ENCODE measurements at regions not wholly inside any gene's neighbourhood (a gene's known extent, or its start where the extent isn't known, plus 50 kb on each side); places are given as distances from the start of the nearest gene placed in this dataset.
A peak's percentile ranks its signal among the peaks of the same experiment; 100 is the strongest.

DNA sequence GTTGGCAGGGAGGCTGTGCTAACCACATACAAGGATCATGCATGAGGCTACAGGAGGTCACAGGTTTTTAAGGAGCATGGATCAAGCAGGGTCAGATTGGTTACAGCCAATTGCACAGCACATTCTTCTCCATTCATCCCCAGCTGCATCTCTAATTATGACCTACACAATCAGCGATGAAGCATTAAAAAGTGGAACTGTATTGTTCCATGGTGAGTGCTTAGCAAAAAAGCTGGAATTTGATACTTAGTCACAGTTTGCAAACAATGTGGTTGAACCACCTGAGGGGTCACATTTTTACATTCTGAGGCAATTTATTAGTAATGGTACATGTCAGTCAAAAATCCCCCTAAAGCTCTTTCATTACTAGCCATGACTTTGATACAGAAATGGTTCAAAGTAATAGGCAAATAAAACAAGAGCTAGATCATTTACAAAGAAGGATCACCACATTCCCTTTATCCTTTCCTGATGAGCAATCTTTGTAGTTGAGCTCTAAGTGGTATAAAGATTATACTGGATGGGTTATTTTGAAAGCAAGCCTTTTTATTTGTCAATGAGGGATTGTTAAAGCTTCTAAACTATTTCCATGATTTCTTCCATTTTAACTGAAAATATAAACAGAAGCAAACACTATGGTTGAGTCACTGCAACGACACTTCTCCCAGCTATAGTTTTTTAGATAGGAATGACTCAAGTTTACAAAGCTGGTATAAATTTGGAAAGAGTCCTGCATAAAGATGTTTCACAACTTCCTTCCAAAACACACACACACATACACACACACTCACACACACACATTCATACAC lies 217.8 kb upstream of the SEMA3A start:
- peak; percentile 94 for DNase-seq (ENCODE audit: low spot score)

DNA sequence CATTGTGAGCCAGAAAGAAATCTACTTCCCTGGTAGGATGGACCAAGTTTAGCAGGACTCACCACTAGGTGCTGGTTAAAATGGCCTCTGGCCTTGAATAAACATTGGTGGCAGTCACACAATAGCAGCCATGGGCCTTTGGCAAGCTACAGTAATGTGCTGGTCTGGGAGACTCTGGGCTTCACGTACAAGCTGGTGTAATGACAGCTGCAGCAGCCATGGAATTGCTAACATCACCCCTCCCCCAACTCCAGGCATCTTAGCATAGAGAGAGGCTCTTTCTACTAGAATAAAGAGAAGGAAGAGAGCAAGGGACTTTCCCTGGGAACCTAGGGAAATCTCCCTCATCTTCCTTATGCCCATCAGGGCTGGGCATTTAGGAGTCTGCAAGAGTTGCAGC lies 205.1 kb upstream of the SEMA3A start:
- peak; percentile 14 for DNase-seq (ENCODE audit: low spot score)

DNA sequence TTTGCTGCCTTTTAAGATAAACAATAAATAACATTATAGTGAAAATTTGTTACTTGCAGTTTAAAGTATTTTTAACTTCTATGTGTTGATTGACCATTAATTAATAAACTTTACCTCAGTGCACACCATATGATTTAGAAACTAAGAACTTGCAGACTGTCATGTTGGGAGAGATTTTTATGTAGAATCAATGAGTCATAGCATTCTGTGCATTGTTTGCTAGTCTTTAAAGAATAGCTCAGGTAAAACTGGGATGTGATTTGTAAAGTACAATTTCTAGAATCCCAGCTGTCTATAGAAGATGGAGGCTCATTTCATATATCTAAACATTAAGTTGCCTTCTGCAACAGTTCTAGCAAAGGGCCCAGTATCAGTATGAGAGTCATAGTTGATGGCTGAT lies 199.6 kb upstream of the SEMA3A start:
- DNase-seq (ENCODE audit: low spot score) = no peak

DNA sequence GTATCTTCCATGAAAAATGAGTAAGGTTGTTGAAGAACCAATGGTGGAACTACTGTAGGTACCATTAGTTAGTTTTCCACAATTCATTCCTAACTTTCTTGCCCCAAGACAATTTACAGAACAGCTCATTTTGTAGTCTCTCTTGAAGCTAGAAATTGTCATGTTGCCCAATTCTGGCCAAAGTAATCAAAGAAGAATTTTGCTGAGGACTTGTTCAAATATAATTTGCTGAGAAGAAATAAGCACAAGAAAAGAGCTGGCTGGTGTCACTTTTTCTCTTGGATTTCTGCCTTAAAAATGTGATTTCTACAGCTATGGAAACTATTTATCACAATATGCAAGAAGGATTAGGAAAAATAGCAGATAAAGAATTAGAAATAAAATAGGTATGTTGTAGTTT lies 199.2 kb upstream of the SEMA3A start:
- DNase-seq (ENCODE audit: low spot score) = no peak

DNA sequence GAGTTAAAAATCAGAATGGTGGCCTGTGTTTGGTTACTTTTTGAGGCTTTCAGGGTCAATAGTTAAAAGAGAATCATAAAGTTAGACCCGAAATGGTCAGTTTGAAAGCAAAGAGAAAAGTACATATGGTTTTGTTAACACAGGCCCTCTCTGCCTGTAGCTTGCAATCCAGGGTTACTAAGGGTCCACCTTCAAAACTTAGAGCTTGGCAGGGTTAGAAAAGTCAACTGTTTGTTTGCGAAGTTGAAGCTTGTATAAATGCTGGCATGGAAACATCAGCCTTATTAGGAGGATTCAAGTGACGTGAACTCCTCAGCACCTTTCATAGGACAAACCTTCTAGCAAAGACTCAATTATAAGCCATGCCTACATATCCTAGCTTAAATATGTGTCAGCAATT lies 196.3 kb upstream of the SEMA3A start:
- no peak for DNase-seq (ENCODE audit: low spot score)

DNA sequence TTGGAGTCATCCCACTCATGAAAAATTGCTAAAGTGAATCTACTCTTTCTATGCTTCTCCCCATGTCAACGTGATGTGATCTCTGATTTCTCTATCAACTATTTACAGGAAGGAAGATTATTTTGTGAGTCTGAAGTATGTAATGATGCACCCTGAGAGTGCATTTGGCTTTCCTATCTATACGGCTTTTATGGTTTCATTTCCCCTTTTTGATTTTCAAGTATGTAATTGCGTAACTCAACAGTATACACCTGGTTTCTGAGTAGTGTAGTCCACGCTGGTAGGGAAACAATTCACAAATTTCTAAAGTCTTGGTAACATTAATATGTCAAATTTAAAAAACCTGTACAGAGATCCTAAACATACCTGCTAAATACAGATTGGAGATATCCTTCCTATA lies 194.7 kb upstream of the SEMA3A start:
- no peak for DNase-seq (ENCODE audit: low spot score)

DNA sequence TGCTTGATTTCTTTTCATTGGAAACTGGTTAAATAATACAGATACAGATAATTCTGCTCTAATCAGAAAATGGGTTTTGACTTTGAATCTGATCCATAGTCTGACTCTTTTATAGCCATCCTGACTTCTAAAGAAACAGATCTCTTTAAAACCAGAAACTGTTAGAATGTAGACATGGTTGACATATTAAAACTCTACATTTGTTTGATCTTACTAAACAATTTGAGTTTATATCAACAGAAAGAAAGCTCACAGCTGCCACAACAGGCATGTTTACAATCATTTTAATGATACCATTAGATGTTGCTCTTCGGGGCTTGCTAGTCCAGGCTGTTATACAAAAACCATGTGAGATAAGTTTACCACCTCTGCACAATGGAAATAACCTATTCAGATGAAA lies 193.0 kb upstream of the SEMA3A start:
- no peak for DNase-seq (ENCODE audit: low spot score)

DNA sequence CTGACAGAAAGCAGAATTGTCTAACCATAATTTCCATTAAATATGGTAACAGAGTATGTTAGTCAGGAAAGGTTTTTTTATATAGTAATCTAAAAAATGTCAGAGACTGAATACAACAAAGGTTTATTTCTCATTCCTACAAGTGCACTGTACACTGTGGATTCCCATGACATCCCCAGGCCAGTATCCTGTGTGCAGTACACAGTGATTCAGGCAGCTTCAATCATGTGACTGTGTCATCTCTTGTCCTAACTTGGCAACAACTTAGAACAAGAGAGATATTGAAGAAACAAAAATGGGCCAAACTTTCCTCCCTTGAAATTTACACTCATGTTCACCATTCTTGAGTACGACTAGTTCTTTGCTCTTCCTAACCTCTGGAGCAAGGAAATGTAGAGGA lies 189.8 kb upstream of the SEMA3A start:
- no peak for DNase-seq (ENCODE audit: low spot score)

DNA sequence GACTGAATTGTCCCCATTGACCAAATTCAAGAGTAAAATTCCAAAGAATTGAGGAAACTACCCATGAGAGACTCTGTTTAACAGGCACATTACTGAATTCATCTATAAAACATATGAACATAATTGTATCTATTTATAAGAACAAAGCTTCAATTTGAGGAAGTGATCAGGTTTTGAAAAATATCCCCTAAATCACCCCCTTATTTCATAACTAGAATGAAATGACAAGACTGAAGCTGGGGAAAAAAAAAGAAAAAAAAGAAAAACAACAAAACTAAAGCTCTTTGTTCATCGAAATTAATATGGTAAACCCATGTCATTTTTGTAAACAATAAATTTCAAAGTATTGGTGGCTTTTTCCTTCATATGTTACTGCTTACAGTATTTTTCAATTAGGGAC lies 184.9 kb upstream of the SEMA3A start:
- no peak for DNase-seq (ENCODE audit: low spot score)

DNA sequence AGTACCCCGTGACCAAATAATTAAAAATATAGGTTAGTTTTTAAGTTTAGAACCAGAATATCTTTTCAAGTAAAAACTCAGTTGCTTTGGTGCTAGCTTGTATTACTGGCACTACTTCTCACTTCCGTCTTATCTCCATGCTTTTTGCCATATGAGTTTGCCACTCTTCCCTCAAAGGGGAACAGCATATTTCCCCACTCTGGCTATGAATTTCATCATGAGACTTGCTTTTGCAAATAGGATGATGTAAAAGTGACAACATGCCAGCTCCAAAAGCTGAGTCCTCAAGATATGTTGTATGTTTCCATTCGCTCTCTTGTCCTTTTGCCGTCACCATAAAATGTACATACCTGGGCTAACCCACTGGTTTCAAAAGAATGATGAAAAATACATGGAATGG lies 178.1 kb upstream of the SEMA3A start:
- DNase-seq (ENCODE audit: low spot score) = peak; percentile 15

DNA sequence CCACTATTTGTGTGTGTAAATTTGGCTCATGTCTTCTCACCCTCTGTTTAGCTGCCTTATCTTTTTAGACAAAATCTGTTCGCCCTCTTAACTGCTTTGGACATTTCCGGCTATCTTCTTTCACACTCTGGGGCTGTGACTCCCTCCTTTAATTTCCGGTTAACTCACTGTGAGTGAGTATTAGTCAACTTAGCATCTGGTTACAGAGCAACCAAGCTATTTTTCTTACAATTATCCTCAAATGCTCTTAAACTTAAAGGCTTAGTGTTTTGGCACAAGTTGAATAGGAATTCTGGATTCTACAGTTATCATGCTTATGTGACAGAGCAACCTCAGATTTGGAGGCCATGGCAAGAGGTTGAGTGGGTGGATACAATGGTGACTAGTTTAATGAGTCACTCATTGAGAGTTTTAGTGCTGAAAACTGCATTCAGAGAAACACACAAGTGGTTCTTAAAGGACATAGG lies 177.6 kb upstream of the SEMA3A start:
- peak; percentile 93 for DNase-seq (ENCODE audit: low spot score)

DNA sequence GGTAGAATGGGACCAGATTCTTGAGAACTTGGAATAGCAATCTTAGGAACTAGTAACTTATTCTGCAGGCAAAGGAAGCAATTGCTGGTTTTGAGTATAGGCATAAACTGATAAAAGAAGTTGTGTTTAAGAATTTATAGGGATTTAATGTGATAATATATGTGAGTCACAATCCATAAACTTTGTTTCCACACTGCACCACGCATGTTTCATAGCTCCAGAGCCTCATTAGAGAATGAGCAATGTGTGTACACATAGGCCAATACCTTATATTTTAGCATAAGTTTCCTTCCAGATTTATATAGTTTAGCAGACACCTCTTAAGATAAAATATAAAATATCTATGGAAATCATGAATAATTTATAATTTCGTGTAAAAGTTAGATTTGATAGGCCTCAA lies 175.5 kb upstream of the SEMA3A start:
- DNase-seq (ENCODE audit: low spot score) = no peak

DNA sequence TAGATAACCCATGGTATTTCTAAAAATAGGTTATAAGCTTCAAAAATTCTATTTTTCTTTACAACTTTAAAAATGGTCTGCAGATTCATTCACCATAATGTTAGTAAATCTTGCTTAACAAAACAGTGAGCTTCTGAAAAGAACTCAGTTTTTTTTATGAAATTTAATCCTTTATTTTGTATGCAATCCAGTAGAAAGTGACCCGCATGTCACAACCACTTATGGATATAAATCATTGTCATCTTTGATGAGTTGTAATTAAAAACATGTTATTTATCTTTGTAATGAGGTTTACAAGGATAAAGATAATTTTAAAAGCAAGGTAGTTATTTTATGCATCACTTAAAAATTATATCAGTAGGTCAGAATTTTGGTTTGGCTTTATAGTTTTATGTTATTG lies 173.5 kb upstream of the SEMA3A start:
- DNase-seq (ENCODE audit: low spot score) = no peak

DNA sequence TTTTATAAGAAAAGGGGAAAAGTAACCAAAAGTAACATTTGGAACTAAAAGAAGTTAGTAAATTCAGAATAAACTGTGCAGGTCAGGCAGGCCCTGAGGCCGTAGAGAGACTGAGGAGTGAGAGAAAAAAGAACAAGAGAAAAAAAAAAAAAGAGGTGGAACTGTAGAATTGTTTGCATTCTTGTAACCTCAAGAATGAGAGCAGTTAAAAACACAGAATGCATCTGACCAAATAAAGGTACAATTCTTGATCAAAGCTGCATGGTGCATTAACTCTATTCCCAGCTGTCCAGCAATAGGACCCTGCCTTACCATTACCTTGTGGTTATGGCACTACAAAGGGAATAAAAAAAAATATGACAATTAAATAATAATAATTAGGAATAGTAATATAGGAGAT lies 170.1 kb upstream of the SEMA3A start:
- peak; percentile 85 for DNase-seq (ENCODE audit: low spot score)

DNA sequence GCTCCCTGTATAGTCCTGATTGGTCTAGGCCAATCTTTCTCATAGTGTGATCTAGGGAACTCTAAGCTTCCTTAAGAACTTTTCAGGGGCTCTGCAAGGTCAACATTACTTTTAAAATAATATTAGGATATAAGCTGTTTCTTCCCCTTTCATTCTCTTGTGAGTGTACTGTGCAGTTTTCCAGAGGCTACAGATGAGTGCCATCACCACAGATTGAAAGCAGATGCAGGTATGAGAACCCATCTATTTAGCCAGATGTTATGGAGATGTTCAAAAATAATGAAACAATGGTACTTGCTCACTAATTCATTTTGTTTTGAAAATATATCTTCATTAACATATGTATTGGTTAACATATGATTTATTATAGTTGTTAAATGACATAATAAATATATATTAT lies 169.2 kb upstream of the SEMA3A start:
- no peak for DNase-seq (ENCODE audit: low spot score)

DNA sequence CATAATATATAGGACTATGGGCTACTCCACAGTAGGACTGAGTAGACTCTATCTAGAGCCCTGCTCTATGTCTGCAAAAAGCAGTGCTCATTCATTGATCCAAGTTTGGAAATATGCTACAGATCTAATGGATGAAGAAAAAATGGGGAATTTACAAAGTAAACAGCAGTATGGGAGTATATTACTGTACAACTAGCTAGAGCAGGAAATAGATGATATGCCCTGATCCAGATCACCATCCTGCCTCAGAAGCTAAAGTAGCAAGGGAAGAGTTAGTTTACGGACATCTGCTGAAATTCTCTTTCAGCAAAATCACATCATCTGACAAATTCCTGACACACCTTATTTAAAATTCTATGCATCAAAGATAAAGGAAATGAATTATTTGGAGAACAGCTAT lies 168.2 kb upstream of the SEMA3A start:
- DNase-seq (ENCODE audit: low spot score) = no peak

DNA sequence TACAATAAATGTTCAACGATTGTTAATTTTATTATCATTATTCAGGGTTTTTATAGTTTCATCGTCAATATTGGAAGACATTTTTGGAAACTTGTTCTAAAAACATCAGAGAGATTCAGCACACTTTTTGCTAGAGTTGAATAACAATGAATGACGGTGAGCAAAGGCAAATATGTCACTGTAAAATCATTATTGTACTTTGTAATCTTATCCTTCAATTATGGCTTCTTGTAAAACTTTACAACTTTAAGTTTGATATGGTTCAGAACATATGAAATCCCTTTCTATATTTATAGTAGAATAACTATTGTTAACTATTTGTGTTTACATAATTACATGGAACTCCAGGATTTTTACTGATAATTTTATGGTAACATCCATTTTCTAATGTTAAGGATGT lies 167.8 kb upstream of the SEMA3A start:
- no peak for DNase-seq (ENCODE audit: low spot score)

DNA sequence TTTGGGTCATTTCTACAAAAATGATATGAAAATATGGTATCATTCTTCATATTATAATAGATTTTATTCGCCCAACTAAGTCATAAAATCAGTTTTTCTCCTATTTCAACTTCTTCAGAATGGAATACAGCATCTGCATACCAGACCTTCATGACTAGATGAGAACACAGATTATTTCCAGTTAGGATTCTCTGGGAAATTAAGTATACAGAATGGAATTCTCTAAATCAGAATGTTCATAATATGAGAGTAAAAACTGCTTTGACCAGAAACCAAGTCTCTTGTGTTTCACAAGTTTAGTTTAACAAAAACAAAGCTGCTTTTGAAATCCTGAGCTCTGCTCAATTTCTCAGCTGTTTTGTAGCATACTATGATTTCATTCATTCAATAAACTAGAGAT lies 160.3 kb upstream of the SEMA3A start:
- no peak for DNase-seq (ENCODE audit: low spot score)

DNA sequence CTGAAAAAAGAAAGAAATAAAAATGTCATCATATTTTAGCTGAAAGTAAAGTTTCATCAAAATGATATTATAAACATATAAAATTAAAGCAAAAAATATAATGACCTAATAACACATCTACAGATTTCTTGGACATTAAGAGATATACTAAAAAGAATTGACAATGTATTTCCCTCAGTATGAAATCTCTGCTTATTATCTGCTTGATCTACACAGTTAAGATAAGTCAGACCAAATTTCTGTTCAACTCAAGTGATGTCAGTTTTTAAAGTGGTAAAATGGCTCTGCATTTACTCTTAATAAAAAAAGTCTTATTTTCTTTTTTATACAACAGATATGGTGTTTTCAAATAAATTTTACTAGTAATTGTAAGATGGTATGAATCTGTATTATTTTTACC lies 159.4 kb upstream of the SEMA3A start:
- no peak for DNase-seq (ENCODE audit: low spot score)

DNA sequence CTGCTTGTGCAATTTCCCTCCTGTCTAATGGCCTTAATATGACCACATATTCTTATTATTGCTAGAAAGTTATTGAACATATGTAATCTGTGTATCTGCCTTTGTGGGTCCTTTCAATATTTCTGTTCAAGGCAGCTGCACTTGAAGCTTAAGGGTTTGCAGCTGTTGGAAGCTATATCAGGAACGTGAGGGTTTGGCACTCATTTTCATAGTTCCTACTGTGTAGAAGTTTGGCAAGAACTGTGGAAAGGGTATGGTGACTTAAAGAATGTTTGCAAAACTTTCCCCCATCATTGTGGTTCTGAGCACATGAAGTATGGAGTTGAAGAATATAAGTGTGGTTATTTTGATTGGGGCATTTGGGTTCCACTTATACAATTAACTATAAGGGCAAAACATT lies 144.7 kb upstream of the SEMA3A start:
- DNase-seq (ENCODE audit: low spot score) = no peak

DNA sequence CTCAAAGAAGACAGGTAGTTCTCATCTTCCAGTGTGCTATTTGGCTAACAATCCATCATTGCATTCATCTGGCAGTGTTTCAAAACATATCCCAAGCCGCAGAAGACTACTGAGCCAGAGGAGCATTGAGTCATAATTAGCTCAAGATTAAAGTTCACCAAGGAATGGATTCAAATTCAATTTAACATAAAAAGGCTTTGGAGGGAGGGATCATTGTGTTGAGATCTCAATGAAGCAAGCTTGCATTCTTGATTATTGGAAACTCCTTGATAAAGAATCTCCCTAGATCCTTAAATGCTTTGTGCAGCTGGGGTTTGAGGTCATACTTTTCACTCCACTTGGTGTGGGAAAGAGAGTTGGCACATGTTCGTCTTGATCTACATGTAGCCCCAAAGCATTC lies 142.8 kb upstream of the SEMA3A start:
- no peak for DNase-seq (ENCODE audit: low spot score)

DNA sequence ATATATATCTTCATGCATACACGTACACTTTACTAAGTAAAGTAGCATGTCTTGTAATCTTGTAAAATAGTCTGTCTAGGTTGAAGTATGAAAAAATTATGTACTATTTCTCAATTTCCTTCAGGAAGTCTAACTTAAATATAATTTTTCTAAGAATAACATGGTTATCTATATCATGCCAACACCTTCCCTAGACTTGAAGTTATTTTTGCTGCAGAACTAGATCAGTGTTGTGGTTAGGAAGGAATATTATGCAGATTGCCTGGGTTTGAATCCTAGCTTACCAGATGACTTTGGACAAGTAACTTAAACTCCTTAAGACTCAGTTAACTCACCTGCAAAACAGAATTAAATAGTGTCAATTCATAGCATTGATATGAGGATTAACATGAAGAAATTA lies 142.2 kb upstream of the SEMA3A start:
- no peak for DNase-seq (ENCODE audit: low spot score)

DNA sequence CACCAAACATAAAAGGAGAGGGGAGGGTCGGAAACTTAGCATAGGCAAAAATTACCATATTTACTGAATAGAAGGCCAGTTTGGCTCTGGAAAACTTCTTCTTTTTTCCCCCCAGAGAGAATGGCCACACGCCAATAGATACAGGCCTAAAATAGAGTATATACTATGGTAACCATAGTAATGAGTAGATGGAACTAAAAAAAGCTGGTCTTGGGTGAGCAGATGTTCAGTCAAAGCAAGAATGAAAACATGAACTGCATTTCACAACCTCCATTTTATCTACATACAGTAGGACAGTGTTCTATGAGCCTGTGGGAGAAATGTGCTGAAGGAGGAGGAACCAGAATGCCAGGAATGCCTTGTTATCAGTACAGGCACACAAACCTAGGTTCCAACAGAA lies 141.7 kb upstream of the SEMA3A start:
- no peak for DNase-seq (ENCODE audit: low spot score)

DNA sequence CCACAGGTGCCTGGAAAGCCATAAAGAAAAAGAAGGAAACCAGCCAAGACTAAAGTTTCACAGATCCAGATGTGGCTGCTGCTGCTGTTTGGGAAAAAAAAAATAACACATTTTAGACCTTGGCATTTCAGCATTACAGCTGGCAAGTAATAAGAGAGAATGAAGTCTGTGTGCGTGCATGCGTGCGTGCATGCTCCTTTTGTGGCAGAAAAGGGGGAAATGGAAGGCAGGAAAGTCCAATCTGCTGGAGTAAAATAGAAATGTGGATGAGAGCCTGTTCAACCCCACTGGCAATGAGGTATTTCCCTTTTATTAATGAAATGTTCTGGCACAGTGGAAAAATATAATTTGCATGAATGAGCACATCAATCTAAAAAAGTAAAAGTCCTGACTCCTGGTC lies 137.0 kb upstream of the SEMA3A start:
- no peak for DNase-seq (ENCODE audit: low spot score)

Measured in H4 (cell line).